ENCODE measurements at regions not wholly inside any gene's neighbourhood (a gene's known extent, or its start where the extent isn't known, plus 50 kb on each side); places are given as distances from the start of the nearest gene placed in this dataset.

GRCh38 chr11:127411283-127411682, 410.7 kb upstream of the KIRREL3 start:
- no peaks in the 10 kb centered on the region for H3K36me3 Mint-ChIP-seq (ENCODE audit: low read depth)
- ChIA-PET POLR2A (interaction anchor here (0.6 kb wide), 1 partner anchor 819 kb away, joined by 3 read pairs; no protein-coding TSS in a partner anchor), CTCF (no interaction called here)
- H3K4me1 Mint-ChIP-seq (ENCODE audit: low read depth) = no peaks in the 10 kb centered on the region
- H3K27ac Mint-ChIP-seq = no peak overlapping the region
- H3K27me3 Mint-ChIP-seq (ENCODE audit: low read depth) = no peaks in the 10 kb centered on the region
- ATAC-seq (no peak), DNase-seq (no peak)
- no peak overlapping the region for H3K4me3 Mint-ChIP-seq
- no peaks in the 10 kb centered on the region for H3K9me3 Mint-ChIP-seq (ENCODE audit: insufficient read depth)

GRCh38 chr11:127395034-127395433, 394.5 kb upstream of the KIRREL3 start:
- no peak for ATAC-seq
- Mint-ChIP-seq H3K36me3 (ENCODE audit: low read depth) (no peaks in the 10 kb centered on the region), H3K27me3 (ENCODE audit: low read depth) (no peaks in the 10 kb centered on the region), H3K4me1 (ENCODE audit: low read depth) (no peaks in the 10 kb centered on the region), H3K9me3 (ENCODE audit: insufficient read depth) (peaks cover 5% of the 10 kb centered on the region), H3K4me3 (no peak overlapping the region), H3K27ac (no peak overlapping the region)
- ChIA-PET CTCF (no interaction called here), POLR2A (no interaction called here)
- DNase-seq = no peak

GRCh38 chr11:127393460-127393997, 393.0 kb upstream of the KIRREL3 start:
- ChIA-PET POLR2A (no interaction called here), CTCF (no interaction called here)
- Mint-ChIP-seq H3K9me3 (ENCODE audit: insufficient read depth) (peaks cover 5% of the 10 kb centered on the region), H3K36me3 (ENCODE audit: low read depth) (no peaks in the 10 kb centered on the region), H3K4me3 (no peak overlapping the region), H3K4me1 (ENCODE audit: low read depth) (no peaks in the 10 kb centered on the region), H3K27me3 (ENCODE audit: low read depth) (no peaks in the 10 kb centered on the region), H3K27ac (no peak overlapping the region)
- DNase-seq = no peak
- ATAC-seq = no peak

- DNase-seq (no peak), ATAC-seq (no peak)
- Mint-ChIP-seq H3K27me3 (ENCODE audit: low read depth) (no peaks in the 10 kb centered on the region), H3K4me1 (ENCODE audit: low read depth) (no peaks in the 10 kb centered on the region), H3K9me3 (ENCODE audit: insufficient read depth) (peaks cover 5% of the 10 kb centered on the region), H3K4me3 (no peak overlapping the region), H3K36me3 (ENCODE audit: low read depth) (no peaks in the 10 kb centered on the region), H3K27ac (no peak overlapping the region)
- CTCF ChIA-PET = no interaction called here
- POLR2A ChIA-PET = no interaction called here
Observed at GRCh38 chr11:127392575-127392974, 392.0 kb upstream of the KIRREL3 start.

GRCh38 chr11:127390465-127390864, 389.9 kb upstream of the KIRREL3 start:
- Mint-ChIP-seq H3K27ac (no peak overlapping the region), H3K9me3 (ENCODE audit: insufficient read depth) (no peaks in the 10 kb centered on the region), H3K4me1 (ENCODE audit: low read depth) (no peaks in the 10 kb centered on the region), H3K27me3 (ENCODE audit: low read depth) (no peaks in the 10 kb centered on the region), H3K4me3 (no peak overlapping the region), H3K36me3 (ENCODE audit: low read depth) (no peaks in the 10 kb centered on the region)
- POLR2A ChIA-PET = no interaction called here
- CTCF ChIA-PET = no interaction called here
- ATAC-seq = no peak
- no peak for DNase-seq

GRCh38 chr11:127385071-127385470, 384.5 kb upstream of the KIRREL3 start:
- H3K27me3 Mint-ChIP-seq (ENCODE audit: low read depth) = no peaks in the 10 kb centered on the region
- ChIA-PET CTCF (no interaction called here), POLR2A (no interaction called here)
- no peaks in the 10 kb centered on the region for H3K9me3 Mint-ChIP-seq (ENCODE audit: insufficient read depth)
- no peaks in the 10 kb centered on the region for H3K4me1 Mint-ChIP-seq (ENCODE audit: low read depth)
- H3K36me3 Mint-ChIP-seq (ENCODE audit: low read depth) = no peaks in the 10 kb centered on the region
- no peak for DNase-seq
- H3K4me3 Mint-ChIP-seq = no peak overlapping the region
- H3K27ac Mint-ChIP-seq = no peak overlapping the region
- no peak for ATAC-seq

GRCh38 chr11:127383026-127383425, 382.5 kb upstream of the KIRREL3 start:
- Mint-ChIP-seq H3K27me3 (ENCODE audit: low read depth) (no peaks in the 10 kb centered on the region), H3K27ac (no peak overlapping the region), H3K9me3 (ENCODE audit: insufficient read depth) (no peaks in the 10 kb centered on the region), H3K36me3 (ENCODE audit: low read depth) (no peaks in the 10 kb centered on the region), H3K4me3 (no peak overlapping the region), H3K4me1 (ENCODE audit: low read depth) (no peaks in the 10 kb centered on the region)
- ChIA-PET POLR2A (no interaction called here), CTCF (no interaction called here)
- ATAC-seq (no peak), DNase-seq (no peak)

- no peaks in the 10 kb centered on the region for H3K36me3 Mint-ChIP-seq (ENCODE audit: low read depth)
- POLR2A ChIA-PET = no interaction called here
- H3K4me3 Mint-ChIP-seq = no peak overlapping the region
- no peaks in the 10 kb centered on the region for H3K9me3 Mint-ChIP-seq (ENCODE audit: insufficient read depth)
- CTCF ChIA-PET = no interaction called here
- no peaks in the 10 kb centered on the region for H3K4me1 Mint-ChIP-seq (ENCODE audit: low read depth)
- H3K27me3 Mint-ChIP-seq (ENCODE audit: low read depth) = no peaks in the 10 kb centered on the region
- no peak for ATAC-seq
- no peak for DNase-seq
- no peak overlapping the region for H3K27ac Mint-ChIP-seq
Observed at GRCh38 chr11:127381247-127381646, 380.7 kb upstream of the KIRREL3 start.

GRCh38 chr11:127379686-127380085, 379.1 kb upstream of the KIRREL3 start:
- ChIA-PET POLR2A (no interaction called here), CTCF (no interaction called here)
- no peaks in the 10 kb centered on the region for H3K9me3 Mint-ChIP-seq (ENCODE audit: insufficient read depth)
- no peaks in the 10 kb centered on the region for H3K4me1 Mint-ChIP-seq (ENCODE audit: low read depth)
- ATAC-seq (no peak), DNase-seq (no peak)
- H3K4me3 Mint-ChIP-seq = no peak overlapping the region
- H3K36me3 Mint-ChIP-seq (ENCODE audit: low read depth) = no peaks in the 10 kb centered on the region
- H3K27ac Mint-ChIP-seq = no peak overlapping the region
- no peaks in the 10 kb centered on the region for H3K27me3 Mint-ChIP-seq (ENCODE audit: low read depth)

GRCh38 chr11:127376301-127376700, 375.7 kb upstream of the KIRREL3 start:
- CTCF ChIA-PET = no interaction called here
- no peaks in the 10 kb centered on the region for H3K9me3 Mint-ChIP-seq (ENCODE audit: insufficient read depth)
- no peaks in the 10 kb centered on the region for H3K27me3 Mint-ChIP-seq (ENCODE audit: low read depth)
- POLR2A ChIA-PET = no interaction called here
- H3K4me3 Mint-ChIP-seq = no peak overlapping the region
- ATAC-seq (no peak), DNase-seq (no peak)
- no peaks in the 10 kb centered on the region for H3K4me1 Mint-ChIP-seq (ENCODE audit: low read depth)
- no peak overlapping the region for H3K27ac Mint-ChIP-seq
- H3K36me3 Mint-ChIP-seq (ENCODE audit: low read depth) = no peaks in the 10 kb centered on the region

- POLR2A ChIA-PET = no interaction called here
- ATAC-seq = no peak
Observed at GRCh38 chr11:127369356-127369755, 368.8 kb upstream of the KIRREL3 start.

GRCh38 chr11:127362754-127363308, 362.3 kb upstream of the KIRREL3 start:
- H3K9me3 Mint-ChIP-seq (ENCODE audit: insufficient read depth) = no peaks in the 10 kb centered on the region
- DNase-seq (no peak), ATAC-seq (no peak)
- CTCF ChIA-PET = no interaction called here
- POLR2A ChIA-PET = no interaction called here
- H3K36me3 Mint-ChIP-seq (ENCODE audit: low read depth) = no peaks in the 10 kb centered on the region
- no peak overlapping the region for H3K4me3 Mint-ChIP-seq
- no peaks in the 10 kb centered on the region for H3K4me1 Mint-ChIP-seq (ENCODE audit: low read depth)
- H3K27me3 Mint-ChIP-seq (ENCODE audit: low read depth) = no peaks in the 10 kb centered on the region
- H3K27ac Mint-ChIP-seq = no peak overlapping the region

More at GRCh38 chr11:127369356-127369755, 368.8 kb upstream of the KIRREL3 start:
- CTCF ChIA-PET = no interaction called here
- no peaks in the 10 kb centered on the region for H3K36me3 Mint-ChIP-seq (ENCODE audit: low read depth)
- H3K4me3 Mint-ChIP-seq = no peak overlapping the region
- no peaks in the 10 kb centered on the region for H3K9me3 Mint-ChIP-seq (ENCODE audit: insufficient read depth)
- no peak for DNase-seq
- no peaks in the 10 kb centered on the region for H3K4me1 Mint-ChIP-seq (ENCODE audit: low read depth)
- no peak overlapping the region for H3K27ac Mint-ChIP-seq
- no peaks in the 10 kb centered on the region for H3K27me3 Mint-ChIP-seq (ENCODE audit: low read depth)

GRCh38 chr11:127358160-127358559, 357.6 kb upstream of the KIRREL3 start:
- H3K4me1 Mint-ChIP-seq (ENCODE audit: low read depth) = no peaks in the 10 kb centered on the region
- ChIA-PET POLR2A (no interaction called here), CTCF (no interaction called here)
- no peaks in the 10 kb centered on the region for H3K9me3 Mint-ChIP-seq (ENCODE audit: insufficient read depth)
- H3K36me3 Mint-ChIP-seq (ENCODE audit: low read depth) = no peaks in the 10 kb centered on the region
- H3K4me3 Mint-ChIP-seq = no peak overlapping the region
- H3K27ac Mint-ChIP-seq = no peak overlapping the region
- ATAC-seq = no peak
- DNase-seq = no peak
- H3K27me3 Mint-ChIP-seq (ENCODE audit: low read depth) = no peaks in the 10 kb centered on the region

All from activated CD8-positive, alpha-beta T cell treated with anti-CD3 and anti-CD28 coated beads, Interleukin-2, amount 10 ng/mL, durations not matched to agents 7 days and 5 days (primary cell).